Calu3 (cell line): ENCODE measurements at regions not wholly inside any gene's neighbourhood (a gene's known extent, or its start where the extent isn't known, plus 50 kb on each side); places are given as distances from the start of the nearest gene placed in this dataset.

Source experiments
- BruUV-seq: library from RNA; stranded (reverse); fragments of 400-500 nt; replicated peaks from 2 replicates; lab custom pipeline; 2021; lab: Mats Ljungman, UMichigan
- CTCF ChIA-PET: fragments of 300-600 bp; sonication (Branson Sonifier 250); formaldehyde crosslinking; loops from one replicate; lab custom pipeline; 2022; ENCODE audit warnings: antibody characterized with exemption; lab: Charles Lee
- DNase-seq: peaks from one replicate; pipeline ENCODE4 v3.0.0; 2022
- H3K27ac Mint-ChIP-seq: one replicate; pipeline ENCODE4 v1.8.0; 2022; ENCODE audit warnings: mixed read lengths; ENCODE audit not compliant: unreplicated experiment
- H3K27me3 Mint-ChIP-seq: one replicate; pipeline ENCODE4 v1.8.0; 2022; ENCODE audit warnings: mixed read lengths; ENCODE audit not compliant: unreplicated experiment
- H3K36me3 Mint-ChIP-seq: one replicate; pipeline ENCODE4 v1.8.0; 2022; ENCODE audit warnings: mild to moderate bottlenecking, moderate library complexity, mixed read lengths; ENCODE audit not compliant: insufficient read depth, unreplicated experiment
- H3K4me1 Mint-ChIP-seq: one replicate; pipeline ENCODE4 v1.8.0; 2022; ENCODE audit warnings: mild to moderate bottlenecking, low read depth, mixed read lengths; ENCODE audit not compliant: unreplicated experiment
- H3K4me3 Mint-ChIP-seq: one replicate; pipeline ENCODE4 v1.8.0; 2022; ENCODE audit warnings: mild to moderate bottlenecking, low read depth, moderate library complexity, mixed read lengths; ENCODE audit not compliant: unreplicated experiment
- H3K9me3 Mint-ChIP-seq: one replicate; pipeline ENCODE4 v1.8.0; 2022; ENCODE audit warnings: low read depth, mixed read lengths; ENCODE audit not compliant: unreplicated experiment
- intact Hi-C: fragments of 100-400 bp; cut with micrococcal nuclease; formaldehyde crosslinking; loops from one replicate; pipeline ENCODE4 v1.10.0; 2022; ENCODE audit not compliant: unreplicated experiment
- TF ChIP-seq, protein P1 (sequence below): fragments of 200-600 bp; IDR thresholded peaks from one replicate; pipeline ENCODE4 v1.8.0; 2022; ENCODE audit warnings: antibody characterized with exemption; ENCODE audit not compliant: unreplicated experiment

DNA sequence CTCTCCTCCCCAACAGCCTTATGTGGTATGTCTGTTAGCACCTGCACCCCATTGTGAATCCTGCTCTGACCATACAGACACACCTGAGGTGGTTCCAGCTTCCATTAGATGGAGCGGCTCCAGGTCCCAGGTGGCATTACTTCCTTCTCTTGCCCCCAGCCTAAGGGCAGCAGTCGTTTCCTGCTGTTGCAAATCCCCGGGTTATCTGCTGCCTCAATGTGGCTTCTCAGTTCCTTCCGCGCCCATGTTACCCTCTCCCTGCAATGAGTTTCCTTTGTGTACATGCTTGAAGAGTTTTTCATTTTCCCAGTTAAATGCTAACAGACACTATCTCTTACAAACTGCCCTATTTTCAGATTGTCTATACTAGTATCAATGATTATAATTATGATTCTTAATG, 62.8 kb upstream of the PRKCQ start:
- Mint-ChIP-seq H3K4me1 (no peaks in the 10 kb centered on the region), H3K27ac (no peak overlapping the region), H3K9me3 (no peaks in the 10 kb centered on the region), H3K4me3 (no peak overlapping the region), H3K36me3 (no peaks in the 10 kb centered on the region), H3K27me3 (peaks cover 71% of the 10 kb centered on the region)
- DNase-seq, result no peak
- TF ChIP-seq, protein P1, sequence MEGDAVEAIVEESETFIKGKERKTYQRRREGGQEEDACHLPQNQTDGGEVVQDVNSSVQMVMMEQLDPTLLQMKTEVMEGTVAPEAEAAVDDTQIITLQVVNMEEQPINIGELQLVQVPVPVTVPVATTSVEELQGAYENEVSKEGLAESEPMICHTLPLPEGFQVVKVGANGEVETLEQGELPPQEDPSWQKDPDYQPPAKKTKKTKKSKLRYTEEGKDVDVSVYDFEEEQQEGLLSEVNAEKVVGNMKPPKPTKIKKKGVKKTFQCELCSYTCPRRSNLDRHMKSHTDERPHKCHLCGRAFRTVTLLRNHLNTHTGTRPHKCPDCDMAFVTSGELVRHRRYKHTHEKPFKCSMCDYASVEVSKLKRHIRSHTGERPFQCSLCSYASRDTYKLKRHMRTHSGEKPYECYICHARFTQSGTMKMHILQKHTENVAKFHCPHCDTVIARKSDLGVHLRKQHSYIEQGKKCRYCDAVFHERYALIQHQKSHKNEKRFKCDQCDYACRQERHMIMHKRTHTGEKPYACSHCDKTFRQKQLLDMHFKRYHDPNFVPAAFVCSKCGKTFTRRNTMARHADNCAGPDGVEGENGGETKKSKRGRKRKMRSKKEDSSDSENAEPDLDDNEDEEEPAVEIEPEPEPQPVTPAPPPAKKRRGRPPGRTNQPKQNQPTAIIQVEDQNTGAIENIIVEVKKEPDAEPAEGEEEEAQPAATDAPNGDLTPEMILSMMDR, result no peak
- intact Hi-C loops, result loop anchor here (10.0 kb wide), 1 partner anchor 58 kb away; the partner anchor contains the start of gene PRKCQ
- no TSS peak for BruUV-seq
- CTCF ChIA-PET, result no interaction called here

DNA sequence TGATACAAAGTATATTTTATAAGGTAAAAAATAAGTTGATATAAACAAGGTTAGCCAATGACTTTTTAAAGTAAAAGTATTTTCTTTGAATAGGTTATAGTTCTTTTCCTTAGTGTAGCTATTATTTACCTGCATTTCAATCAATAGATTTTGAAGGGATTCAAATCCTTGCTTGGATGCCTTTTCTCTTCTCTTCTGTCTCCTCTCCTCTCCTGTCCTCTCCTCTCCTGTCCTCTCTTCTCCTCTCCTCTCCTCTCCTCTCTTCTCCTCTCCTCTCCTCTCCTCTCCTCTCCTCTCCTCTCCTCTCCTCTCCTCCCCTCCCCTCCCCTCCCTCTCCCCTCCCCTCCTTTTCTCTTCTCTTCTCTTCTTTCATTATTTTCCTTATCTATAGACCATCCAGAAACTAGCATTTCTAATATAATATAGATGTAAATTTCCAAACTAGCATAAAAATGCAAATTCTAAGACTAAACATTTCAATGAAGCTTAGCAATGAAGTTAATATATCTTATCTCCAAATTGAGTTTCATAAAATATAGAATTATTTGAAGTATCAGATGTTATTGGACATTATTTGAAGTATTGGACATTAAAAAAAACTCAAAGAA, 60.5 kb upstream of the PRKCQ start:
- Mint-ChIP-seq H3K9me3 (no peaks in the 10 kb centered on the region), H3K27me3 (peaks cover 71% of the 10 kb centered on the region), H3K36me3 (no peaks in the 10 kb centered on the region), H3K4me1 (no peaks in the 10 kb centered on the region), H3K4me3 (no peak overlapping the region), H3K27ac (no peak overlapping the region)
- no peak for DNase-seq
- no TSS peak for BruUV-seq
- TF ChIP-seq, protein P1, result no peak
- CTCF ChIA-PET, result interaction anchor here (0.6 kb wide), 1 partner anchor 590 kb away, joined by 3 read pairs; no protein-coding TSS in a partner anchor
- intact Hi-C loops, result loop anchor here (10.0 kb wide), 1 partner anchor 56 kb away; the partner anchor contains the start of gene PRKCQ

DNA sequence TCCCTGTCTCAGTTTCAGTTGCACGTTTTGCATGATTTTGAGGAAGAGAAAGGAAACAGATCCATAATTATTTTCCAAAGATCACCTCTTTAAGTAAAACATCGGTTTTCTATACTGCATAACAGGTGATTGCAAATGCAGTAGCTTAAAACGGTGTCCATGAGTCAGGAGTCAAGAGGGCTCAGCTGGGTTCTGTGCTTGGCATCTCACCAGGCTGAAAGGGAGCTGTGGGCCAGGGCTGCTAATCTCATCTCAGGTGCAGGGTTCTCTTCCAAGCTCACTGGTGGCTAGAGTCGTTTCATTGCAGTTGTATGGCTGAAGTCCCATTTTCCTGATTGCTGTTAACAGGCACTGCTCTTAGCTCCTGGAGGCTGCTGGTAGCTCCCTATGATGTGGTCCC, 57.0 kb upstream of the PRKCQ start:
- Mint-ChIP-seq H3K27ac (no peak overlapping the region), H3K4me3 (no peak overlapping the region), H3K4me1 (no peaks in the 10 kb centered on the region), H3K36me3 (no peaks in the 10 kb centered on the region), H3K27me3 (peaks cover 67% of the 10 kb centered on the region), H3K9me3 (no peaks in the 10 kb centered on the region)
- TF ChIP-seq, protein P1, result no peak
- CTCF ChIA-PET, result no interaction called here
- no peak for DNase-seq
- BruUV-seq, result no TSS peak
- intact Hi-C loops, result no loop called here

DNA sequence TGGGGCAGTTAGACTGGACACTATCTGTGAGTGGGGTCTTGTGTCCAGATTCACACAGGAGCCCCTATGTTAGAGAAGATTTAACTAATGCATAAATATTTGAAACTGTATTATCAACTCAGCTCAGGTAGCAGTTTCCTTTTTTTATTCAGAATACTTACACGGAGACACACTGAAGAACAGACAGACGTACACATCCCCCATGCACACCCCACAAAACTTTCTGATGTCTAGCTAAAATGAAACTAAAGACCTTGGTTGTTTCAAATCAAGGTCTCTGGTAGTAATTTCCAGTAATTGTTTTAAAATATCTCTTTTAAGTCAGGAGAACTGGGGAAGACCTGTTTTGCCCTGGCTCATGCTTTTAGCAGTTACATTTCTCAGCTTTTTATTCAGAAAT, 55.7 kb upstream of the PRKCQ start:
- intact Hi-C loops, result no loop called here
- H3K36me3 Mint-ChIP-seq, result no peaks in the 10 kb centered on the region
- no peak for DNase-seq
- H3K9me3 Mint-ChIP-seq, result no peaks in the 10 kb centered on the region
- no TSS peak for BruUV-seq
- no peak overlapping the region for H3K4me3 Mint-ChIP-seq
- no peaks in the 10 kb centered on the region for H3K4me1 Mint-ChIP-seq
- no peak overlapping the region for H3K27ac Mint-ChIP-seq
- CTCF ChIA-PET, result no interaction called here
- TF ChIP-seq, protein P1, result no peak
- peaks cover 72% of the 10 kb centered on the region for H3K27me3 Mint-ChIP-seq
